NCI-H1105 treated with DMSO at 0.1 percent for 48 hours (cell line): ENCODE measurements at regions not wholly inside any gene's neighbourhood (a gene's known extent, or its start where the extent isn't known, plus 50 kb on each side); places are given as distances from the start of the nearest gene placed in this dataset.
A peak's percentile ranks its signal among the peaks of the same experiment; 100 is the strongest.
"Not testable (repeated sequence)": the region's sequence is repeated elsewhere in the genome, so short reads cannot be mapped to it uniquely, and the experiment has no call there.

Experiments
- DNase-seq: peaks from one replicate; lab custom pipeline; 2025; lab: John Stamatoyannopoulos, UW

GRCh38 chr9:13443346-13444244 lies 164.1 kb upstream of the MPDZ start:
- DNase-seq, result peak; percentile 81

- DNase-seq, result no peak
These were observed 160.4 kb upstream of the MPDZ start for GRCh38 chr9:13439685-13440476.

GRCh38 chr9:13437866-13438265 lies 158.4 kb upstream of the MPDZ start:
- DNase-seq, result no peak

GRCh38 chr9:13436591-13436990 lies 157.1 kb upstream of the MPDZ start:
- no peak for DNase-seq

- not testable (repeated sequence) for DNase-seq
These were observed 154.0 kb upstream of the MPDZ start for GRCh38 chr9:13433453-13433852.

- DNase-seq, result no peak
These were observed 153.4 kb upstream of the MPDZ start for GRCh38 chr9:13432904-13433303.

- DNase-seq, result no peak
These were observed 152.2 kb upstream of the MPDZ start for GRCh38 chr9:13431692-13432091.

- DNase-seq, result no peak
These were observed 151.7 kb upstream of the MPDZ start for GRCh38 chr9:13431222-13431536.

- no peak for DNase-seq
These were observed 151.1 kb upstream of the MPDZ start for GRCh38 chr9:13430368-13431221.

- DNase-seq, result no peak
These were observed 150.1 kb upstream of the MPDZ start for GRCh38 chr9:13429301-13430190.

GRCh38 chr9:13428766-13429165 lies 149.3 kb upstream of the MPDZ start:
- no peak for DNase-seq

- peak; percentile 78 for DNase-seq
These were observed 148.1 kb upstream of the MPDZ start for GRCh38 chr9:13427587-13427986.

GRCh38 chr9:13426606-13427005 lies 147.1 kb upstream of the MPDZ start:
- DNase-seq, result no peak

- DNase-seq, result no peak
These were observed 145.4 kb upstream of the MPDZ start for GRCh38 chr9:13424872-13425271.

GRCh38 chr9:13424204-13424603 lies 144.7 kb upstream of the MPDZ start:
- DNase-seq, result no peak

- DNase-seq, result no peak
These were observed 134.9 kb upstream of the MPDZ start for GRCh38 chr9:13414349-13414748.

- DNase-seq, result no peak
These were observed 132.8 kb upstream of the MPDZ start for GRCh38 chr9:13412331-13412730.

GRCh38 chr9:13411791-13412190 lies 132.3 kb upstream of the MPDZ start:
- no peak for DNase-seq

GRCh38 chr9:13410566-13411031 lies 131.1 kb upstream of the MPDZ start:
- DNase-seq, result peak; percentile 67

GRCh38 chr9:13397661-13398060 lies 118.2 kb upstream of the MPDZ start:
- DNase-seq, result no peak

GRCh38 chr9:13397220-13397619 lies 117.7 kb upstream of the MPDZ start:
- DNase-seq, result no peak
